ENCODE measurements at regions not wholly inside any gene's neighbourhood (a gene's known extent, or its start where the extent isn't known, plus 50 kb on each side); places are given as distances from the start of the nearest gene placed in this dataset.

DNA sequence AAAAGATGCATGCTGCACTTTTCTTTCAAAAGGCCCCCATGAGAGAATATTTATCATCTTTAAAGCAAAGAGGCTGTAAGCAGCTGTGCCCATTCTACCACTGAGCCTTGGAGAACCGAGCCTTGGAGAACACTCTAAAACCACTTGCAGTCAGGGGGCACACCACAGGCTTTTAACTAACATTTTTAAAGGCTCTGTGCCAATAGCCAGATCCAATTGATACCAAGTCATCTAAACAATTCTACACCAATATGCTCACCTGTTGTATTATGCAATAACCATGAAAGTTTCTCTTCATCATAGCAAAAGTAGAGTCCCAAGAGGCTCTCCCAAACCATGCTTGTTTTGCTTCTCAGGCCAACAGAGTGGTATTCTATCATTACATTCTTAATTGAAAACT lies 1090.5 kb upstream of the SEMA6A start:
- no peak overlapping the region for H3K4me3 ChIP-seq
- H3K4me1 ChIP-seq (ENCODE audit: control insufficient read depth in 5 of 5, insufficient read depth in 5 of 5, low read length in 5 of 5) = peaks cover 0 to 4% (median 0%) of the 10 kb centered on the region in 5 donors
- no peaks in the 10 kb centered on the region for H3K27me3 ChIP-seq (ENCODE audit: control insufficient read depth in 3 of 3, insufficient read depth in 3 of 3, low read length in 2 of 3)
- TF ChIP-seq, protein P1, sequence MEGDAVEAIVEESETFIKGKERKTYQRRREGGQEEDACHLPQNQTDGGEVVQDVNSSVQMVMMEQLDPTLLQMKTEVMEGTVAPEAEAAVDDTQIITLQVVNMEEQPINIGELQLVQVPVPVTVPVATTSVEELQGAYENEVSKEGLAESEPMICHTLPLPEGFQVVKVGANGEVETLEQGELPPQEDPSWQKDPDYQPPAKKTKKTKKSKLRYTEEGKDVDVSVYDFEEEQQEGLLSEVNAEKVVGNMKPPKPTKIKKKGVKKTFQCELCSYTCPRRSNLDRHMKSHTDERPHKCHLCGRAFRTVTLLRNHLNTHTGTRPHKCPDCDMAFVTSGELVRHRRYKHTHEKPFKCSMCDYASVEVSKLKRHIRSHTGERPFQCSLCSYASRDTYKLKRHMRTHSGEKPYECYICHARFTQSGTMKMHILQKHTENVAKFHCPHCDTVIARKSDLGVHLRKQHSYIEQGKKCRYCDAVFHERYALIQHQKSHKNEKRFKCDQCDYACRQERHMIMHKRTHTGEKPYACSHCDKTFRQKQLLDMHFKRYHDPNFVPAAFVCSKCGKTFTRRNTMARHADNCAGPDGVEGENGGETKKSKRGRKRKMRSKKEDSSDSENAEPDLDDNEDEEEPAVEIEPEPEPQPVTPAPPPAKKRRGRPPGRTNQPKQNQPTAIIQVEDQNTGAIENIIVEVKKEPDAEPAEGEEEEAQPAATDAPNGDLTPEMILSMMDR (IDR thresholded peaks at IDR 0.05; ENCODE audit: control extremely low read depth, extremely low read depth) = no peak
- ATAC-seq (ENCODE audit: insufficient read depth, low FRiP score) (no peak), DNase-seq (no peak)
- H3K36me3 ChIP-seq (ENCODE audit: control insufficient read depth in 4 of 4, insufficient read depth in 4 of 4, low read length in 4 of 4) = peaks cover 0 to 1% (median 0%) of the 10 kb centered on the region in 4 donors
- 85 to 87% methylated on average over 1 of the region's 1 CpG for WGBS, 2 donors
- H3K27ac ChIP-seq (ENCODE audit: low read depth in 1 of 2, low read length in 1 of 2) = no peak overlapping the region
- H3K9ac ChIP-seq (ENCODE audit: insufficient read depth in 1 of 2, low read length in 2 of 2) = no peak overlapping the region
- no peaks in the 10 kb centered on the region for H3K9me3 ChIP-seq (ENCODE audit: control insufficient read depth in 4 of 4, insufficient read depth in 3 of 4, low read length in 3 of 4)

DNA sequence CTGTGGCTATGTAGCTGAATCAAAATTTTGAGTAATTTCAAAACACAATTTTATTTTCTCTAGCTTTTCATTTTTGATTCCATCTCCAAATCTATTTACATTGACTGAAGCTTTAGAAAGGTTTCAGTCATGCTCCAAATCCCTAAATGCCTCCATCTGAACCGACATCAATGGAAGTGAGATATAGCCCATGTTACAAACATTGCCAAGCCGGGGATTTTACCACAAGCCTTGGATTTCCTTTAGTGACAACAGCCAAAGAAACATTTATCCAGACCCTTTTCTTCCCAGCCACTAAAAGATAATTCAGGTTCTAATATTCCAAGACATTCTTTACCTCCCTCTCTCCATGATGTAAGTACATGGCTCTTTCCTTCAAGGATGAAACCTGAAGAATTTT lies 1087.7 kb upstream of the SEMA6A start:
- no peak overlapping the region for H3K27ac ChIP-seq (ENCODE audit: low read depth in 1 of 2, low read length in 1 of 2)
- H3K27me3 ChIP-seq (ENCODE audit: control insufficient read depth in 3 of 3, insufficient read depth in 3 of 3, low read length in 2 of 3) = no peaks in the 10 kb centered on the region
- no peaks in the 10 kb centered on the region for H3K9me3 ChIP-seq (ENCODE audit: control insufficient read depth in 4 of 4, insufficient read depth in 3 of 4, low read length in 3 of 4)
- peaks cover 0 to 7% (median 0%) of the 10 kb centered on the region in 5 donors for H3K4me1 ChIP-seq (ENCODE audit: control insufficient read depth in 5 of 5, insufficient read depth in 5 of 5, low read length in 5 of 5)
- TF ChIP-seq, protein P1 (IDR thresholded peaks at IDR 0.05; ENCODE audit: control extremely low read depth, extremely low read depth) = no peak
- no peak overlapping the region for H3K9ac ChIP-seq (ENCODE audit: insufficient read depth in 1 of 2, low read length in 2 of 2)
- ATAC-seq (ENCODE audit: insufficient read depth, low FRiP score) (no peak), DNase-seq (no peak)
- no peak overlapping the region for H3K4me3 ChIP-seq
- no peaks in the 10 kb centered on the region for H3K36me3 ChIP-seq (ENCODE audit: control insufficient read depth in 4 of 4, insufficient read depth in 4 of 4, low read length in 4 of 4)
- WGBS, 2 donors = 77 to 82% methylated on average over 2 of the region's 2 CpGs

DNA sequence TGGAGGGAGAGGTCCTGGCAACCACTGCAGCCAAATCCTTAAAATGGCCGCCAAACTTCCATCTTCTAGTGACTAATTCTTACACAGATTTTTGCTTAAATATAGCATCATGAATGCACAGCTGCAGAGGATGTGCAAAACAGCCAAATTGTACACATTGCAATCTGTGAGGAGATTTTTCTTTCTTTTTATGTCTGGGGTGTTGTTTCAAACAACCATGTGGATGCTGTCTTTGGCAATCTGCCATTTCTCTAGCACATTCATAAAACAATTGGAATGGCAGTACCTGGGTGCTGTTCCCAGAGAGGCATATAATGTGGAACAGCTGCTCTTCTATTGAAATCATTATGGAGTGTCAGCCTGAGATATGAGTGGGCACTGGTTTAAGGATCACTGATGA lies 1082.9 kb upstream of the SEMA6A start:
- no peak overlapping the region for H3K9ac ChIP-seq (ENCODE audit: insufficient read depth in 1 of 2, low read length in 2 of 2)
- no peaks in the 10 kb centered on the region for H3K27me3 ChIP-seq (ENCODE audit: control insufficient read depth in 3 of 3, insufficient read depth in 3 of 3, low read length in 2 of 3)
- no peak overlapping the region for H3K4me3 ChIP-seq
- H3K36me3 ChIP-seq (ENCODE audit: control insufficient read depth in 4 of 4, insufficient read depth in 4 of 4, low read length in 4 of 4) = no peaks in the 10 kb centered on the region
- H3K9me3 ChIP-seq (ENCODE audit: control insufficient read depth in 4 of 4, insufficient read depth in 3 of 4, low read length in 3 of 4) = no peaks in the 10 kb centered on the region
- DNase-seq (peak; percentile 41 to 75 (median 67)), ATAC-seq (ENCODE audit: insufficient read depth, low FRiP score) (no peak)
- H3K27ac ChIP-seq (ENCODE audit: low read depth in 1 of 2, low read length in 1 of 2) = no peak overlapping the region
- WGBS, 2 donors = 81% methylated on average over 1 of the region's 1 CpG
- peaks cover 0 to 13% (median 0%) of the 10 kb centered on the region in 5 donors for H3K4me1 ChIP-seq (ENCODE audit: control insufficient read depth in 5 of 5, insufficient read depth in 5 of 5, low read length in 5 of 5)
- TF ChIP-seq, protein P1 (IDR thresholded peaks at IDR 0.05; ENCODE audit: control extremely low read depth, extremely low read depth) = no peak

DNA sequence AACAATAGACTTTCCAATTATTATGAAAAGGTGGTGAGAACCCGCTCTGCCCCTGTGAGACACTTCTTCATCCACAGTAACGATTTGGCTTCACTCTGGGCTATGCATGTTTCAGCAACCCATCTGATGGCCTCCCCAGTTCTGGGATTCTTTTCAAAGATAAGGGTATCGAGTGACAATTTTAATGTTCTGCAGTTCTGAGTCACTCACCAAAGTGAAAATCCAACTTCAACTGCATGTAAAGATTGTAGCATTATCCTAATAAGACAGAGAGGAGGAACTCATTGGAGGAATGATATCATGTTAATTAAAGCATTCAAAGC lies 1078.3 kb upstream of the SEMA6A start:
- DNase-seq (no peak), ATAC-seq (ENCODE audit: insufficient read depth, low FRiP score) (no peak)
- 88 to 91% methylated on average over 3 of the region's 3 CpGs for WGBS, 2 donors

More for the DNA sequence above, 1078.3 kb upstream of the SEMA6A start:
- Histone ChIP-seq H3K27ac (ENCODE audit: low read depth in 1 of 2, low read length in 1 of 2) (no peak overlapping the region), H3K4me1 (ENCODE audit: control insufficient read depth in 5 of 5, insufficient read depth in 5 of 5, low read length in 5 of 5) (peaks cover 0 to 9% (median 0%) of the 10 kb centered on the region in 5 donors), H3K36me3 (ENCODE audit: control insufficient read depth in 4 of 4, insufficient read depth in 4 of 4, low read length in 4 of 4) (no peaks in the 10 kb centered on the region), H3K4me3 (no peak overlapping the region), H3K27me3 (ENCODE audit: control insufficient read depth in 3 of 3, insufficient read depth in 3 of 3, low read length in 2 of 3) (no peaks in the 10 kb centered on the region), H3K9me3 (ENCODE audit: control insufficient read depth in 4 of 4, insufficient read depth in 3 of 4, low read length in 3 of 4) (no peaks in the 10 kb centered on the region), H3K9ac (ENCODE audit: insufficient read depth in 1 of 2, low read length in 2 of 2) (no peak overlapping the region)
- TF ChIP-seq, protein P1 (IDR thresholded peaks at IDR 0.05; ENCODE audit: control extremely low read depth, extremely low read depth) = no peak
